ENCODE measurements at regions not wholly inside any gene's neighbourhood (a gene's known extent, or its start where the extent isn't known, plus 50 kb on each side); places are given as distances from the start of the nearest gene placed in this dataset.

- TF ChIP-seq EP300 (IDR thresholded peaks at IDR 0.05) (no peak), CTCF (IDR thresholded peaks at IDR 0.05) (no peak), POLR2AphosphoS5 (IDR thresholded peaks at IDR 0.05) (no peak)
Measured at GRCh38 chr10:85477979-85478378, 888.6 kb downstream of the GRID1 start.

Data from gastroesophageal sphincter (tissue), 3 donors.